Endodermal cell (in vitro differentiated cells): ENCODE measurements at regions not wholly inside any gene's neighbourhood (a gene's known extent, or its start where the extent isn't known, plus 50 kb on each side); places are given as distances from the start of the nearest gene placed in this dataset.

ENCODE experiments used
- DNase-seq: peaks from one replicate; pipeline ENCODE4 v3.0.0-alpha.2; 2017
- H3K27ac ChIP-seq: 2 replicates; pipeline ENCODE4 v1.5.1; 2013; ENCODE audit warnings: mild to moderate bottlenecking, low read depth, low read length, moderate library complexity
- H3K27me3 ChIP-seq: 2 replicates; pipeline ENCODE4 v1.6.1; 2013; ENCODE audit warnings: mild to moderate bottlenecking, low read length, moderate library complexity; ENCODE audit not compliant: insufficient read depth, control insufficient read depth, poor library complexity, severe bottlenecking
- H3K36me3 ChIP-seq: 2 replicates; pipeline ENCODE4 v1.7.0; 2013; ENCODE audit warnings: mild to moderate bottlenecking, low read length, moderate library complexity; ENCODE audit not compliant: control insufficient read depth, insufficient read depth
- H3K4me1 ChIP-seq: one replicate; pipeline ENCODE4 v1.7.0; 2013; ENCODE audit warnings: low read length; ENCODE audit not compliant: control insufficient read depth, insufficient read depth
- H3K4me3 ChIP-seq: 2 replicates; pipeline ENCODE4 v1.5.1; 2013; ENCODE audit warnings: mild to moderate bottlenecking, low read length, moderate library complexity
- H3K9ac ChIP-seq: 2 replicates; pipeline ENCODE4 v1.6.1; 2013; ENCODE audit warnings: mild to moderate bottlenecking, low read length, moderate library complexity; ENCODE audit not compliant: poor library complexity, severe bottlenecking; ENCODE audit errors: extremely low read depth
- H3K9me3 ChIP-seq: 2 replicates; pipeline ENCODE4 v1.6.1; 2013; ENCODE audit warnings: mild to moderate bottlenecking, low read length, moderate library complexity; ENCODE audit not compliant: control insufficient read depth
- H3K27ac Mint-ChIP-seq: 2 replicates; pipeline ENCODE4 v1.8.0; 2020; ENCODE audit warnings: mixed read lengths
- H3K27me3 Mint-ChIP-seq: 2 replicates; pipeline ENCODE4 v1.8.0; 2021; ENCODE audit warnings: mild to moderate bottlenecking, mixed read lengths; ENCODE audit not compliant: insufficient read depth
- H3K36me3 Mint-ChIP-seq: 2 replicates; pipeline ENCODE4 v1.8.0; 2020; ENCODE audit warnings: low read depth, mixed read lengths
- H3K4me1 Mint-ChIP-seq: 2 replicates; pipeline ENCODE4 v1.8.0; 2020; ENCODE audit warnings: mixed read lengths
- H3K4me3 Mint-ChIP-seq: 2 replicates; pipeline ENCODE4 v1.8.0; 2020; ENCODE audit warnings: mild to moderate bottlenecking, moderate library complexity, mixed read lengths
- H3K9me3 Mint-ChIP-seq: 2 replicates; pipeline ENCODE4 v1.8.0; 2020; ENCODE audit warnings: mild to moderate bottlenecking, mixed read lengths
- WGBS, 2 experiments: methylation state at CpG; one replicate each; pipeline versions ENCODE4 v1.1.5 to v1.1.7; 2013; ENCODE audit warnings: missing lambda C conversion rate in 2 of 2, mixed read lengths in 1 of 2; ENCODE audit not compliant: insufficient coverage in 1 of 2, insufficient read length in 1 of 2; 5-methylcytosine and 5-hydroxymethylcytosine counted together
- TF ChIP-seq, protein P1 (sequence below): fragments of 200-600 bp; sonication (generic); conservative IDR thresholded peaks from 2 replicates; pipeline ENCODE4 v1.5.0; 2021; ENCODE audit warnings: antibody characterized with exemption, mild to moderate bottlenecking

DNA sequence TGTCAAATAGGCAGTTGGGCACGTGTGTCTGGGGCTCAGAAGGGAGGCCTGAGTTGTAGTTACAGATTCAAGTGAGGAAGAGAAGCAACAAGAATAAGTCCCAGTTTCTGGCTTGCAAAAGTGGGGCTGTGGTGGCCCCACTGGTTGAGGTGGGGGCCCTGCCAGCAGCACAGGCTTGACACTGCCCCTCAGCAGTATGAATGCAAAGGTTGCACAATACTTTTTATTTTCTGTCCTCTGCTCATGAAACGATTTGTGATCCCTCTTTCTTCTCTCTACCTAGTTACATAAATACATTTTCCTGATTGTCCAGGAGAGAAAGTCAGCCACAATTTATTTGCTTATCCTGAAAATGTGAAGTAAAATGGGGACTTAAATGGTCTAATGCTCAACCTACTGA lies 577.8 kb downstream of the AACS start:
- WGBS, 2 experiments, result 86% methylated on average over 1 to 2 of the region's 2 CpGs

DNA sequence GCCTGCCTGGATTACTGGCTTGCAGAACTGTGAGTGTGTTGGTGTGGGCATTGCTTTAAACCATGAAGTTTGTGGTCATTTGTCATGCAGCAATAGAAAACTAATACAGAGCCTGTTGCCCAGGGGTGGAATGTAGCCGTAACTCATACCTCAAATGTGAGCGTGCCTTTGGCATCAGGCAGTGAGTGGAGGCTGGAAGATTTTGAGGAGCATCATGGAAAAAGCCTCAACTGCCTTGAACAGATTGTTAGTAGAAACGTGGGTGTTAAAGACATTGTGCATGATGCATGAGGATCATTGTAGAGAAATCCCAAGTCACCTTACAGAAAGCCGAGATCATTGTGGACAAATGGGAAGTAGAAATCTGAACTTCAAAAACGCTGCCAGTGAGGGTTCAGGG lies 580.5 kb downstream of the AACS start:
- TF ChIP-seq, protein P1, sequence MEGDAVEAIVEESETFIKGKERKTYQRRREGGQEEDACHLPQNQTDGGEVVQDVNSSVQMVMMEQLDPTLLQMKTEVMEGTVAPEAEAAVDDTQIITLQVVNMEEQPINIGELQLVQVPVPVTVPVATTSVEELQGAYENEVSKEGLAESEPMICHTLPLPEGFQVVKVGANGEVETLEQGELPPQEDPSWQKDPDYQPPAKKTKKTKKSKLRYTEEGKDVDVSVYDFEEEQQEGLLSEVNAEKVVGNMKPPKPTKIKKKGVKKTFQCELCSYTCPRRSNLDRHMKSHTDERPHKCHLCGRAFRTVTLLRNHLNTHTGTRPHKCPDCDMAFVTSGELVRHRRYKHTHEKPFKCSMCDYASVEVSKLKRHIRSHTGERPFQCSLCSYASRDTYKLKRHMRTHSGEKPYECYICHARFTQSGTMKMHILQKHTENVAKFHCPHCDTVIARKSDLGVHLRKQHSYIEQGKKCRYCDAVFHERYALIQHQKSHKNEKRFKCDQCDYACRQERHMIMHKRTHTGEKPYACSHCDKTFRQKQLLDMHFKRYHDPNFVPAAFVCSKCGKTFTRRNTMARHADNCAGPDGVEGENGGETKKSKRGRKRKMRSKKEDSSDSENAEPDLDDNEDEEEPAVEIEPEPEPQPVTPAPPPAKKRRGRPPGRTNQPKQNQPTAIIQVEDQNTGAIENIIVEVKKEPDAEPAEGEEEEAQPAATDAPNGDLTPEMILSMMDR, result no peak
- 92 to 98% methylated on average over 5 of the region's 5 CpGs for WGBS, 2 experiments
- Histone ChIP-seq H3K27me3 (no peaks in the 10 kb centered on the region), H3K9me3 (no peaks in the 10 kb centered on the region), H3K4me3 (no peak overlapping the region), H3K9ac (no peak overlapping the region), H3K4me1 (no peaks in the 10 kb centered on the region), H3K36me3 (no peaks in the 10 kb centered on the region), H3K27ac (no peak overlapping the region)
- Mint-ChIP-seq H3K36me3 (no peaks in the 10 kb centered on the region), H3K27ac (no peak overlapping the region), H3K27me3 (no peaks in the 10 kb centered on the region), H3K4me3 (no peak overlapping the region), H3K4me1 (peaks cover 3% of the 10 kb centered on the region), H3K9me3 (no peaks in the 10 kb centered on the region)
- DNase-seq, result no peak

More for the DNA sequence above, 577.8 kb downstream of the AACS start:
- H3K9ac ChIP-seq, result no peak overlapping the region
- H3K9me3 ChIP-seq, result no peaks in the 10 kb centered on the region
- Mint-ChIP-seq H3K4me1 (peaks cover 3% of the 10 kb centered on the region), H3K4me3 (no peak overlapping the region), H3K9me3 (no peaks in the 10 kb centered on the region), H3K27ac (no peak overlapping the region), H3K27me3 (no peaks in the 10 kb centered on the region), H3K36me3 (no peaks in the 10 kb centered on the region)
- H3K27me3 ChIP-seq, result no peaks in the 10 kb centered on the region
- TF ChIP-seq, protein P1, result no peak
- no peak overlapping the region for H3K4me3 ChIP-seq
- H3K27ac ChIP-seq, result no peak overlapping the region
- H3K4me1 ChIP-seq, result no peaks in the 10 kb centered on the region
- H3K36me3 ChIP-seq, result no peaks in the 10 kb centered on the region
- DNase-seq, result no peak

DNA sequence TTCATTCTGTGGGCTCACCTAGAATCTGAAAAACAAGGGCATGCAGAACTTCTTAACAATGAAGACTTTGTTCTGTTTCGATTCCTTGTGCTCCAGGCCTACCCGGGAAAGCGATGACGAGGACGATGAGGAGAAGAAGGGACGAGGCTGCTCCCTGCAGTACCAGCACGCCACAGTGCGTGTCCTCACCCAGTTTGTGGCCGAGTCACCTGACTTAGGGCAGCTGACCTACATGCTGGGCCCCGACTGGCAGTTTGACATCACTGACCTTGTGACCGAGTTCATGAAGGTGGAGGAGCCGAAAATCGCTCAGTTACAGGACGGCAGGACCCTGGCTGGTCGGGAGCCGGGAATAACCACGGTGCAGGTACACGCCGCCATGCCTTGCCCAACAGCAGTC lies 585.4 kb downstream of the AACS start:
- no peak for DNase-seq
- no peaks in the 10 kb centered on the region for H3K9me3 ChIP-seq
- no peaks in the 10 kb centered on the region for H3K4me1 ChIP-seq
- H3K4me3 ChIP-seq, result no peak overlapping the region
- WGBS, 2 experiments, result 90 to 93% methylated on average over 7 to 19 of the region's 19 CpGs
- H3K4me3 Mint-ChIP-seq, result no peak overlapping the region
- no peak overlapping the region for H3K27ac Mint-ChIP-seq
- TF ChIP-seq, protein P1, result no peak
- no peaks in the 10 kb centered on the region for H3K4me1 Mint-ChIP-seq
- no peaks in the 10 kb centered on the region for H3K36me3 ChIP-seq
- H3K27me3 Mint-ChIP-seq, result no peaks in the 10 kb centered on the region
- no peak overlapping the region for H3K9ac ChIP-seq
- no peaks in the 10 kb centered on the region for H3K27me3 ChIP-seq
- no peaks in the 10 kb centered on the region for H3K36me3 Mint-ChIP-seq
- H3K9me3 Mint-ChIP-seq, result no peaks in the 10 kb centered on the region
- H3K27ac ChIP-seq, result no peak overlapping the region
